GM12892 (cell line): ENCODE measurements at regions not wholly inside any gene's neighbourhood (a gene's known extent, or its start where the extent isn't known, plus 50 kb on each side); places are given as distances from the start of the nearest gene placed in this dataset.

ENCODE experiments used
- POLR2A ChIP-seq: IDR thresholded peaks from 2 replicates; pipeline ENCODE4 v1.6.1; 2011; ENCODE audit warnings: low read depth, low read length, control low read depth
- POLR2AphosphoS5 ChIP-seq: IDR thresholded peaks from 2 replicates; pipeline ENCODE4 v1.6.1; 2011; ENCODE audit warnings: low read depth, low read length, control low read depth

DNA sequence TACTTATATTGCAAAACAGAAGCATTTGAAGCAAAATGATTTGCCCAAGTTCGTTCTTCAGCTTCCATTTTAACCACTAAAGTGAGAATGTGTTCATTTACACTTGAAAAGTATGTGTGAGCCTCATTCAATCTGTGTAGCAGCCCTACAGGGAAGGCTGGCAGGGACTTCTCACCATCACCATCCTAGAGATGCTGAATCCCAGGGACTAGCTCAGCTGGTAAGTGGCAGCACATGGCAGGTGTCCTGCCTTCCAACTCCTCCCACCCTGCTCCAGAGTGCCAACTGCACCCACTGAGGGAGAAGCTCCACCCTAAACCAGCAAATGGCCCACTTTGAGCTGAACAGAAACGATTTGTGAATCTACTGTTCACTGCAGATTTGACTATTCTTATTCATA, 91.5 kb downstream of the EN1 start:
- no peak for TF ChIP-seq POLR2A
- no peak for TF ChIP-seq POLR2AphosphoS5
